OCI-LY3 (cell line): ENCODE measurements at regions not wholly inside any gene's neighbourhood (a gene's known extent, or its start where the extent isn't known, plus 50 kb on each side); places are given as distances from the start of the nearest gene placed in this dataset.

ENCODE experiments used
- H2AFZ ChIP-seq: fragments of 200-600, 300-600 bp; shearing (Covaris generic); 2 replicates; pipeline ENCODE4 v1.6.0; 2014; ENCODE audit warnings: antibody characterized with exemption, low read depth, low read length
- H3K27ac ChIP-seq: fragments of 200-600, 300-600 bp; sonication (generic); 2 replicates; pipeline ENCODE4 v1.5.1; 2014; ENCODE audit warnings: mild to moderate bottlenecking, low read length, moderate library complexity, mixed read lengths
- H3K27me3 ChIP-seq: fragments of 200-600, 300-600 bp; sonication (generic); 2 replicates; pipeline ENCODE4 v1.6.1; 2014; ENCODE audit warnings: low read depth, low read length, mixed read lengths
- H3K36me3 ChIP-seq: fragments of 200-600, 300-600 bp; sonication (generic); replicated peaks from 2 replicates; pipeline ENCODE3; 2014; ENCODE audit warnings: low read depth, low read length, mixed read lengths
- H3K4me1 ChIP-seq: fragments of 300-600, 200-600 bp; sonication (generic); 2 replicates; pipeline ENCODE4 v1.6.1; 2014; ENCODE audit warnings: low read length, mixed read lengths
- H3K4me2 ChIP-seq: fragments of 200-600, 300-600 bp; sonication (generic); 2 replicates; pipeline ENCODE4 v1.6.1; 2014; ENCODE audit warnings: low read length, mixed read lengths
- H3K4me3 ChIP-seq: fragments of 300-600, 200-600 bp; sonication (generic); 2 replicates; pipeline ENCODE4 v1.5.1; 2014; ENCODE audit warnings: antibody characterized with exemption, mild to moderate bottlenecking, low read length, moderate library complexity
- H3K79me2 ChIP-seq: fragments of 300-600, 200-600 bp; shearing (Covaris generic); 2 replicates; pipeline ENCODE4 v1.6.1; 2014; ENCODE audit warnings: mild to moderate bottlenecking, low read length, mixed read lengths
- H3K9ac ChIP-seq: fragments of 300-600, 200-600 bp; shearing (Covaris generic); 2 replicates; pipeline ENCODE4 v1.6.0; 2014; ENCODE audit warnings: mild to moderate bottlenecking, low read length, moderate library complexity
- H3K9me3 ChIP-seq: fragments of 200-600, 300-600 bp; shearing (Covaris generic); 2 replicates; pipeline ENCODE4 v1.6.1; 2014; ENCODE audit warnings: low read length, mixed read lengths; ENCODE audit not compliant: insufficient read depth
- H4K20me1 ChIP-seq: fragments of 200-600, 300-600 bp; sonication (generic); 2 replicates; pipeline ENCODE4 v1.6.1; 2016; ENCODE audit warnings: low read length, mixed read lengths; ENCODE audit not compliant: insufficient read depth
- CTCF ChIP-seq: fragments of 200-600, 300-600 bp; sonication (generic); IDR thresholded peaks from 2 replicates; pipeline ENCODE4 v1.5.1; 2014; ENCODE audit warnings: antibody characterized with exemption, low read length, low read depth
- EZH2phosphoT487 ChIP-seq: fragments of 200-600 bp; shearing (Covaris generic); IDR thresholded peaks from 2 replicates; pipeline ENCODE4 v1.6.1; 2018; ENCODE audit warnings: antibody characterized with exemption, mixed run types, low read depth

- H3K27me3 ChIP-seq: no peaks in the 10 kb centered on the region
- H3K36me3 ChIP-seq: no peaks in the 10 kb centered on the region
- no peak overlapping the region for H3K4me3 ChIP-seq
- TF ChIP-seq CTCF: no peak
- no peak for TF ChIP-seq EZH2phosphoT487
- no peaks in the 10 kb centered on the region for H3K79me2 ChIP-seq
- no peaks in the 10 kb centered on the region for H4K20me1 ChIP-seq
- H3K9me3 ChIP-seq: no peaks in the 10 kb centered on the region
- no peak overlapping the region for H2AFZ ChIP-seq
- H3K9ac ChIP-seq: no peak overlapping the region
- H3K27ac ChIP-seq: no peak overlapping the region
- H3K4me2 ChIP-seq: no peak overlapping the region
- no peaks in the 10 kb centered on the region for H3K4me1 ChIP-seq
Observed at GRCh38 chr3:164190566-164190965, 887.7 kb downstream of the SI start.

- no peak for TF ChIP-seq EZH2phosphoT487
- Histone ChIP-seq H3K27ac (no peak overlapping the region), H4K20me1 (no peaks in the 10 kb centered on the region), H2AFZ (no peak overlapping the region), H3K36me3 (no peaks in the 10 kb centered on the region), H3K4me3 (no peak overlapping the region), H3K9me3 (no peaks in the 10 kb centered on the region), H3K9ac (no peak overlapping the region), H3K27me3 (no peaks in the 10 kb centered on the region), H3K4me2 (no peak overlapping the region), H3K79me2 (no peaks in the 10 kb centered on the region), H3K4me1 (no peaks in the 10 kb centered on the region)
Observed at GRCh38 chr3:164186095-164186494, 892.2 kb downstream of the SI start.

GRCh38 chr3:164179110-164179774, 899.1 kb downstream of the SI start:
- TF ChIP-seq EZH2phosphoT487 (no peak), CTCF (no peak)
- Histone ChIP-seq H3K79me2 (no peaks in the 10 kb centered on the region), H4K20me1 (no peaks in the 10 kb centered on the region), H2AFZ (no peak overlapping the region), H3K9me3 (no peaks in the 10 kb centered on the region), H3K4me1 (no peaks in the 10 kb centered on the region), H3K36me3 (no peaks in the 10 kb centered on the region), H3K27me3 (no peaks in the 10 kb centered on the region), H3K27ac (no peak overlapping the region), H3K4me2 (no peak overlapping the region), H3K4me3 (no peak overlapping the region), H3K9ac (no peak overlapping the region)

GRCh38 chr3:164174059-164174458, 904.2 kb downstream of the SI start:
- H3K27ac ChIP-seq: no peak overlapping the region
- no peaks in the 10 kb centered on the region for H3K4me1 ChIP-seq
- no peak overlapping the region for H3K4me2 ChIP-seq
- H2AFZ ChIP-seq: no peak overlapping the region
- no peaks in the 10 kb centered on the region for H3K79me2 ChIP-seq
- no peaks in the 10 kb centered on the region for H3K9me3 ChIP-seq
- H3K36me3 ChIP-seq: no peaks in the 10 kb centered on the region
- no peak overlapping the region for H3K4me3 ChIP-seq
- no peak overlapping the region for H3K9ac ChIP-seq
- H4K20me1 ChIP-seq: no peaks in the 10 kb centered on the region
- H3K27me3 ChIP-seq: no peaks in the 10 kb centered on the region
- no peak for TF ChIP-seq EZH2phosphoT487
- no peak for TF ChIP-seq CTCF
